ENCODE measurements at regions not wholly inside any gene's neighbourhood (a gene's known extent, or its start where the extent isn't known, plus 50 kb on each side); places are given as distances from the start of the nearest gene placed in this dataset.

GRCh38 chr5:155475318-155475717 is 461.8 kb downstream of the KIF4B start:
- Histone ChIP-seq H3K27ac (ENCODE audit: low read length) (no peak overlapping the region), H3K27me3 (ENCODE audit: insufficient read depth, low read length) (no peaks in the 10 kb centered on the region), H3K9me3 (ENCODE audit: insufficient read depth, low read depth, low read length) (no peaks in the 10 kb centered on the region), H3K4me1 (ENCODE audit: insufficient read depth, low read length) (peaks cover 3% of the 10 kb centered on the region; the same call in 1 of the 2 replicates), H3K36me3 (ENCODE audit: insufficient read depth, low read depth, low read length) (no peaks in the 10 kb centered on the region), H3K4me3 (ENCODE audit: low read length) (no peak overlapping the region), H3K9ac (ENCODE audit: low read depth, low read length) (no peak overlapping the region)

- H3K9me3 ChIP-seq (ENCODE audit: insufficient read depth, low read depth, low read length), result no peaks in the 10 kb centered on the region
- H3K27me3 ChIP-seq (ENCODE audit: insufficient read depth, low read length), result no peaks in the 10 kb centered on the region
- peaks cover 3% of the 10 kb centered on the region for H3K4me1 ChIP-seq (ENCODE audit: insufficient read depth, low read length)
- H3K27ac ChIP-seq (ENCODE audit: low read length), result no peak overlapping the region
- H3K9ac ChIP-seq (ENCODE audit: low read depth, low read length), result no peak overlapping the region
- no peaks in the 10 kb centered on the region for H3K36me3 ChIP-seq (ENCODE audit: insufficient read depth, low read depth, low read length)
- no peak overlapping the region for H3K4me3 ChIP-seq (ENCODE audit: low read length)
Measured at GRCh38 chr5:155480731-155481131, 467.2 kb downstream of the KIF4B start.

GRCh38 chr5:155481182-155481581 is 467.6 kb downstream of the KIF4B start:
- H3K4me3 ChIP-seq (ENCODE audit: low read length), result no peak overlapping the region
- H3K27ac ChIP-seq (ENCODE audit: low read length), result no peak overlapping the region
- H3K4me1 ChIP-seq (ENCODE audit: insufficient read depth, low read length), result peaks cover 3% of the 10 kb centered on the region
- H3K9me3 ChIP-seq (ENCODE audit: insufficient read depth, low read depth, low read length), result no peaks in the 10 kb centered on the region
- no peak overlapping the region for H3K9ac ChIP-seq (ENCODE audit: low read depth, low read length)
- no peaks in the 10 kb centered on the region for H3K36me3 ChIP-seq (ENCODE audit: insufficient read depth, low read depth, low read length)
- no peaks in the 10 kb centered on the region for H3K27me3 ChIP-seq (ENCODE audit: insufficient read depth, low read length)

- Histone ChIP-seq H3K4me3 (ENCODE audit: low read length) (no peak overlapping the region), H3K27me3 (ENCODE audit: insufficient read depth, low read length) (no peaks in the 10 kb centered on the region), H3K27ac (ENCODE audit: low read length) (no peak overlapping the region), H3K4me1 (ENCODE audit: insufficient read depth, low read length) (peaks cover 3% of the 10 kb centered on the region), H3K9ac (ENCODE audit: low read depth, low read length) (no peak overlapping the region), H3K9me3 (ENCODE audit: insufficient read depth, low read depth, low read length) (no peaks in the 10 kb centered on the region), H3K36me3 (ENCODE audit: insufficient read depth, low read depth, low read length) (no peaks in the 10 kb centered on the region)
Measured at GRCh38 chr5:155482428-155482827, 468.9 kb downstream of the KIF4B start.

- no peaks in the 10 kb centered on the region for H3K27me3 ChIP-seq (ENCODE audit: insufficient read depth, low read length)
- H3K36me3 ChIP-seq (ENCODE audit: insufficient read depth, low read depth, low read length), result no peaks in the 10 kb centered on the region
- H3K4me3 ChIP-seq (ENCODE audit: low read length), result no peak overlapping the region
- H3K9me3 ChIP-seq (ENCODE audit: insufficient read depth, low read depth, low read length), result no peaks in the 10 kb centered on the region
- H3K27ac ChIP-seq (ENCODE audit: low read length), result no peak overlapping the region
- H3K4me1 ChIP-seq (ENCODE audit: insufficient read depth, low read length), result peaks cover 3% of the 10 kb centered on the region
- H3K9ac ChIP-seq (ENCODE audit: low read depth, low read length), result no peak overlapping the region
Measured at GRCh38 chr5:155485386-155485785, 471.8 kb downstream of the KIF4B start.

- H3K9me3 ChIP-seq (ENCODE audit: insufficient read depth, low read depth, low read length), result no peaks in the 10 kb centered on the region
- peaks cover 6% of the 10 kb centered on the region for H3K4me1 ChIP-seq (ENCODE audit: insufficient read depth, low read length)
- no peak overlapping the region for H3K4me3 ChIP-seq (ENCODE audit: low read length)
- no peaks in the 10 kb centered on the region for H3K36me3 ChIP-seq (ENCODE audit: insufficient read depth, low read depth, low read length)
- H3K27me3 ChIP-seq (ENCODE audit: insufficient read depth, low read length), result no peaks in the 10 kb centered on the region
- no peak overlapping the region for H3K9ac ChIP-seq (ENCODE audit: low read depth, low read length)
- no peak overlapping the region for H3K27ac ChIP-seq (ENCODE audit: low read length)
Measured at GRCh38 chr5:155489949-155490348, 476.4 kb downstream of the KIF4B start.

- Histone ChIP-seq H3K9me3 (ENCODE audit: insufficient read depth, low read depth, low read length) (no peaks in the 10 kb centered on the region), H3K4me1 (ENCODE audit: insufficient read depth, low read length) (peaks cover 6% of the 10 kb centered on the region; the same call in 1 of the 2 replicates), H3K4me3 (ENCODE audit: low read length) (no peak overlapping the region), H3K9ac (ENCODE audit: low read depth, low read length) (no peak overlapping the region), H3K27ac (ENCODE audit: low read length) (no peak overlapping the region), H3K36me3 (ENCODE audit: insufficient read depth, low read depth, low read length) (no peaks in the 10 kb centered on the region), H3K27me3 (ENCODE audit: insufficient read depth, low read length) (no peaks in the 10 kb centered on the region)
Measured at GRCh38 chr5:155492191-155492590, 478.6 kb downstream of the KIF4B start.

GRCh38 chr5:155504606-155505005 is 491.1 kb downstream of the KIF4B start:
- Histone ChIP-seq H3K36me3 (ENCODE audit: insufficient read depth, low read depth, low read length) (no peaks in the 10 kb centered on the region), H3K27me3 (ENCODE audit: insufficient read depth, low read length) (no peaks in the 10 kb centered on the region), H3K27ac (ENCODE audit: low read length) (no peak overlapping the region), H3K4me1 (ENCODE audit: insufficient read depth, low read length) (no peaks in the 10 kb centered on the region), H3K9ac (ENCODE audit: low read depth, low read length) (no peak overlapping the region), H3K4me3 (ENCODE audit: low read length) (no peak overlapping the region), H3K9me3 (ENCODE audit: insufficient read depth, low read depth, low read length) (no peaks in the 10 kb centered on the region)

- H3K9me3 ChIP-seq (ENCODE audit: insufficient read depth, low read depth, low read length), result no peaks in the 10 kb centered on the region
- no peak overlapping the region for H3K4me3 ChIP-seq (ENCODE audit: low read length)
- H3K9ac ChIP-seq (ENCODE audit: low read depth, low read length), result no peak overlapping the region
- no peak overlapping the region for H3K27ac ChIP-seq (ENCODE audit: low read length)
- no peaks in the 10 kb centered on the region for H3K36me3 ChIP-seq (ENCODE audit: insufficient read depth, low read depth, low read length)
- H3K4me1 ChIP-seq (ENCODE audit: insufficient read depth, low read length), result peaks cover 11% of the 10 kb centered on the region
- no peaks in the 10 kb centered on the region for H3K27me3 ChIP-seq (ENCODE audit: insufficient read depth, low read length)
Measured at GRCh38 chr5:155507363-155507762, 493.8 kb downstream of the KIF4B start.

GRCh38 chr5:155508673-155509072 is 495.1 kb downstream of the KIF4B start:
- no peak overlapping the region for H3K27ac ChIP-seq (ENCODE audit: low read length)
- H3K4me3 ChIP-seq (ENCODE audit: low read length), result no peak overlapping the region
- H3K9ac ChIP-seq (ENCODE audit: low read depth, low read length), result no peak overlapping the region
- H3K9me3 ChIP-seq (ENCODE audit: insufficient read depth, low read depth, low read length), result no peaks in the 10 kb centered on the region
- peaks cover 22% of the 10 kb centered on the region for H3K4me1 ChIP-seq (ENCODE audit: insufficient read depth, low read length)
- no peaks in the 10 kb centered on the region for H3K27me3 ChIP-seq (ENCODE audit: insufficient read depth, low read length)
- no peaks in the 10 kb centered on the region for H3K36me3 ChIP-seq (ENCODE audit: insufficient read depth, low read depth, low read length)

GRCh38 chr5:155512329-155512728 is 498.8 kb downstream of the KIF4B start:
- no peaks in the 10 kb centered on the region for H3K9me3 ChIP-seq (ENCODE audit: insufficient read depth, low read depth, low read length)

GRCh38 chr5:155514105-155514563 is 500.6 kb downstream of the KIF4B start:
- no peak overlapping the region for H3K4me3 ChIP-seq (ENCODE audit: low read length)
- H3K9me3 ChIP-seq (ENCODE audit: insufficient read depth, low read depth, low read length), result no peaks in the 10 kb centered on the region
- H3K27me3 ChIP-seq (ENCODE audit: insufficient read depth, low read length), result no peaks in the 10 kb centered on the region
- H3K4me1 ChIP-seq (ENCODE audit: insufficient read depth, low read length), result peaks cover 27% of the 10 kb centered on the region
- no peaks in the 10 kb centered on the region for H3K36me3 ChIP-seq (ENCODE audit: insufficient read depth, low read depth, low read length)
- no peak overlapping the region for H3K27ac ChIP-seq (ENCODE audit: low read length)
- no peak overlapping the region for H3K9ac ChIP-seq (ENCODE audit: low read depth, low read length)

More at GRCh38 chr5:155512329-155512728, 498.8 kb downstream of the KIF4B start:
- Histone ChIP-seq H3K36me3 (ENCODE audit: insufficient read depth, low read depth, low read length) (no peaks in the 10 kb centered on the region), H3K27ac (ENCODE audit: low read length) (no peak overlapping the region), H3K9ac (ENCODE audit: low read depth, low read length) (no peak overlapping the region), H3K4me3 (ENCODE audit: low read length) (no peak overlapping the region), H3K4me1 (ENCODE audit: insufficient read depth, low read length) (peaks cover 27% of the 10 kb centered on the region), H3K27me3 (ENCODE audit: insufficient read depth, low read length) (no peaks in the 10 kb centered on the region)
